ENCODE measurements at regions not wholly inside any gene's neighbourhood (a gene's known extent, or its start where the extent isn't known, plus 50 kb on each side); places are given as distances from the start of the nearest gene placed in this dataset.

DNA sequence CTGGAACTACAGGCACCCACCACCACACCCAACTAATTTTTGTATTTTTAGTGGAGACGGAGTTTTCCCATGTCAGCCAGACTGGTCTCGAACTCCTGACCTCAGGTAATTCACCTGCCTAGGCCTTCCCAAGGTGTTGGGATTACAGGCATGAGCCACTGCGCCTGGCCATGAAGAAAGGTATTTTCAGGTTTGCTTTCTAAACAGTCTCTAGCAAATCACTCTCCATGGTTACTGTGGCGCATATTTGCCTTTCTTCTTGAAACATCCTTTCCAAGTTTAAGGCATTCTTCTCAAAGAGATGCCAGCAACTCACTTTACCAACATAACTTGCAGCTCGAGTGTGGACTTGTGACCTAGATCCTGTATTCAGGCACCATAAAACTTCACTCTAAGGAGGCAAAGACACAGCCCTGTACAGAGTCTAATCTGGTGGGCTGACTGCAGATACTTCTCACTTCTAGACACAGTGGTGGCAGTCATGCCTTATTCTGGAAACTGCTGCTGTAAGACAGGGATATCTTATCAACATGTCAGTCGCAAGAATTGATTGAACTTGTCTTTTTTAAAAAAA, 461.4 kb upstream of the TSHZ3 start:
- Histone ChIP-seq H3K27ac (ENCODE audit: low read length) (no peak overlapping the region), H3K79me2 (ENCODE audit: low read length) (no peaks in the 10 kb centered on the region), H3K4me2 (ENCODE audit: low read length) (no peak overlapping the region), H3K4me1 (ENCODE audit: low read length) (no peaks in the 10 kb centered on the region), H2AFZ (ENCODE audit: low read depth, low read length) (no peak overlapping the region), H3K27me3 (ENCODE audit: low read depth, low read length) (no peaks in the 10 kb centered on the region), H4K20me1 (ENCODE audit: insufficient read depth, low read length) (no peaks in the 10 kb centered on the region), H3K36me3 (replicated peaks; ENCODE audit: low read depth, low read length) (no peaks in the 10 kb centered on the region), H3K4me3 (ENCODE audit: low read length) (no peak overlapping the region), H3K9me3 (ENCODE audit: insufficient read depth, low read length) (no peaks in the 10 kb centered on the region), H3K9ac (ENCODE audit: low read length) (no peak overlapping the region)
- TF ChIP-seq, protein P1, sequence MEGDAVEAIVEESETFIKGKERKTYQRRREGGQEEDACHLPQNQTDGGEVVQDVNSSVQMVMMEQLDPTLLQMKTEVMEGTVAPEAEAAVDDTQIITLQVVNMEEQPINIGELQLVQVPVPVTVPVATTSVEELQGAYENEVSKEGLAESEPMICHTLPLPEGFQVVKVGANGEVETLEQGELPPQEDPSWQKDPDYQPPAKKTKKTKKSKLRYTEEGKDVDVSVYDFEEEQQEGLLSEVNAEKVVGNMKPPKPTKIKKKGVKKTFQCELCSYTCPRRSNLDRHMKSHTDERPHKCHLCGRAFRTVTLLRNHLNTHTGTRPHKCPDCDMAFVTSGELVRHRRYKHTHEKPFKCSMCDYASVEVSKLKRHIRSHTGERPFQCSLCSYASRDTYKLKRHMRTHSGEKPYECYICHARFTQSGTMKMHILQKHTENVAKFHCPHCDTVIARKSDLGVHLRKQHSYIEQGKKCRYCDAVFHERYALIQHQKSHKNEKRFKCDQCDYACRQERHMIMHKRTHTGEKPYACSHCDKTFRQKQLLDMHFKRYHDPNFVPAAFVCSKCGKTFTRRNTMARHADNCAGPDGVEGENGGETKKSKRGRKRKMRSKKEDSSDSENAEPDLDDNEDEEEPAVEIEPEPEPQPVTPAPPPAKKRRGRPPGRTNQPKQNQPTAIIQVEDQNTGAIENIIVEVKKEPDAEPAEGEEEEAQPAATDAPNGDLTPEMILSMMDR (IDR thresholded peaks at IDR 0.05; ENCODE audit: low read depth, low read length): no peak
- TF ChIP-seq EZH2phosphoT487 (IDR thresholded peaks at IDR 0.05; ENCODE audit: low read depth): no peak

DNA sequence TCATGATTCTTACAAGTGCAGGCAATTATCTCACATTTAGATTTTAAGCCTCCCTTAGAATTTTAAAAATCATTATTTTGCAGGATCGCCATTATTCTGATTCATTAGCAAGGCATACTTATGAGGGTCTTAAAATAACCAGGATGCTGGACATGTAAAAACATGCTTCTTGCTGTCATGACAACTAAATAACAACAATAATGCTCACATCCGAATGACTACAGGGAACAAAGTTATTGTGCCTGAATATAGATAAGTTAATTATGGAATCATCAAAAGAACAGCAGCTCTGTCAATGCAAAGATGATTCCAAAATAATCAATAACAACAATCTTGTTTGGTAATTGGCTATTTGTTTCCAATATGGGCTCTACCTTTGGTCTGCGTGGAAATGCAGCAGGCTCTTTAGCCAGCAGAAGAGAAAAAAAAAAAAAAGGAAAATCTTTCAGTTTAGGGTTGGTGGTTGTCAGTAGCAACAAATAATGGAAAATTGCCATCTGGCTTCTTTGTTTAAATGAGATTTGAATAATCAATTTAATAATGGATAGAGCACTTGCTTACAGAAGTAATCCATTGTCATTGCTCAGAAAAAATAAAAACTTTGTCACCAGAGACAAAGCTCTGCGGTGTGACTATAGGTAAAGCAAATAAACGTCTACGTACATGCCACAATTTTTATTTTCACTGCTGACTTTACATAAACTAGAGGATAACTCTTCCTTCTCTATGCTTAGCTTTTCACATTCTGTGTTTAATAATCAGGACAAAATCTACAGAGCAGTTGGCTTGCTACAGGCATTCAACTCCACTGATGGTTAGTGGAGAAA, 468.9 kb upstream of the TSHZ3 start:
- Histone ChIP-seq H3K27me3 (ENCODE audit: low read depth, low read length) (no peaks in the 10 kb centered on the region), H2AFZ (ENCODE audit: low read depth, low read length) (no peak overlapping the region), H3K4me3 (ENCODE audit: low read length) (no peak overlapping the region), H3K9ac (ENCODE audit: low read length) (no peak overlapping the region), H4K20me1 (ENCODE audit: insufficient read depth, low read length) (no peaks in the 10 kb centered on the region), H3K4me1 (ENCODE audit: low read length) (no peaks in the 10 kb centered on the region), H3K36me3 (replicated peaks; ENCODE audit: low read depth, low read length) (no peaks in the 10 kb centered on the region), H3K4me2 (ENCODE audit: low read length) (no peak overlapping the region), H3K79me2 (ENCODE audit: low read length) (no peaks in the 10 kb centered on the region), H3K9me3 (ENCODE audit: insufficient read depth, low read length) (no peaks in the 10 kb centered on the region), H3K27ac (ENCODE audit: low read length) (no peak overlapping the region)
- TF ChIP-seq, protein P1 (IDR thresholded peaks at IDR 0.05; ENCODE audit: low read depth, low read length): no peak
- no peak for TF ChIP-seq EZH2phosphoT487 (IDR thresholded peaks at IDR 0.05; ENCODE audit: low read depth)

DNA sequence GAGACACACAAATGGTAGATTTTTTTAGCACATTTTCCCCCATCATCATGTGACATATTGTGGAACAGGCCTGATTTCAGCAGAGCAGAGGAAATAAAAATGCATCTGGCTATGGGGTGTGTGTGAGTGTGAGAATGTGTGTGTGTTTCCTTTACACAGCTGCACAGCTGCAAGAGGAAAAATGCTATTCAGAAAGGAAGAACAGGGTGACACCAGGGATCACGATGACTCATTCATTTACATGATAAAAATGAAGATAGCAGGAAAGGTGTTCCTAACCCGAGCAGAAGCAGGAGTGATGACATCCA, 469.5 kb upstream of the TSHZ3 start:
- TF ChIP-seq, protein P1 (IDR thresholded peaks at IDR 0.05; ENCODE audit: low read depth, low read length): no peak
- no peak for TF ChIP-seq EZH2phosphoT487 (IDR thresholded peaks at IDR 0.05; ENCODE audit: low read depth)
- no peaks in the 10 kb centered on the region for H3K27me3 ChIP-seq (ENCODE audit: low read depth, low read length)
- H3K79me2 ChIP-seq (ENCODE audit: low read length): no peaks in the 10 kb centered on the region
- no peak overlapping the region for H3K4me2 ChIP-seq (ENCODE audit: low read length)
- no peak overlapping the region for H2AFZ ChIP-seq (ENCODE audit: low read depth, low read length)
- H3K36me3 ChIP-seq (replicated peaks; ENCODE audit: low read depth, low read length): no peaks in the 10 kb centered on the region
- no peaks in the 10 kb centered on the region for H3K9me3 ChIP-seq (ENCODE audit: insufficient read depth, low read length)
- no peak overlapping the region for H3K4me3 ChIP-seq (ENCODE audit: low read length)
- no peaks in the 10 kb centered on the region for H3K4me1 ChIP-seq (ENCODE audit: low read length)
- H3K27ac ChIP-seq (ENCODE audit: low read length): no peak overlapping the region
- no peak overlapping the region for H3K9ac ChIP-seq (ENCODE audit: low read length)
- H4K20me1 ChIP-seq (ENCODE audit: insufficient read depth, low read length): no peaks in the 10 kb centered on the region

DNA sequence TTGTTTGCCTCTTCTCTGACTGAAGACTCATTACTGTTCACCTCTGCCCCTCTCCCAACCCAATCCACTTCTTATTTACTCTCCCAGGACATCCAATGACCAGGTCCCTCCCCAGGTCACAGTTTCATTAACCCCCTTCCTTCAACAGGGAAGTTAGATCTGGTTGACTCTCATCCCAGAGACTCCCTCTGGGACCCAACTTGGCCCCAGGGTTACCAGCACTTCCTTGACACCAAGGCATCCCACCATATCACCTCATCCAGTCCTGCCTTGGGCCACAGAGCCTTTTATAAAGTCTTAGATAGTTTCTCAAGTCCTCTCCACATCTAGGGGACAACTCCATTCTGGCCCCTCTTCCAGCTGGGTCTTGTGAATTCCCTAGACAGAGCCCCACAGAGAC, 470.6 kb upstream of the TSHZ3 start:
- H2AFZ ChIP-seq (ENCODE audit: low read depth, low read length): no peak overlapping the region
- H3K9ac ChIP-seq (ENCODE audit: low read length): no peak overlapping the region
- H3K79me2 ChIP-seq (ENCODE audit: low read length): no peaks in the 10 kb centered on the region
- no peak for TF ChIP-seq EZH2phosphoT487 (IDR thresholded peaks at IDR 0.05; ENCODE audit: low read depth)
- TF ChIP-seq, protein P1 (IDR thresholded peaks at IDR 0.05; ENCODE audit: low read depth, low read length): no peak
- no peaks in the 10 kb centered on the region for H4K20me1 ChIP-seq (ENCODE audit: insufficient read depth, low read length)
- H3K4me2 ChIP-seq (ENCODE audit: low read length): no peak overlapping the region
- no peaks in the 10 kb centered on the region for H3K27me3 ChIP-seq (ENCODE audit: low read depth, low read length)
- H3K36me3 ChIP-seq (replicated peaks; ENCODE audit: low read depth, low read length): no peaks in the 10 kb centered on the region
- H3K4me1 ChIP-seq (ENCODE audit: low read length): no peaks in the 10 kb centered on the region
- no peaks in the 10 kb centered on the region for H3K9me3 ChIP-seq (ENCODE audit: insufficient read depth, low read length)
- H3K4me3 ChIP-seq (ENCODE audit: low read length): no peak overlapping the region
- H3K27ac ChIP-seq (ENCODE audit: low read length): no peak overlapping the region

Measured in OCI-LY3 (cell line).